GM12892 (cell line): ENCODE measurements at regions not wholly inside any gene's neighbourhood (a gene's known extent, or its start where the extent isn't known, plus 50 kb on each side); places are given as distances from the start of the nearest gene placed in this dataset.

ENCODE experiments used
- DNase-seq: peaks from one replicate; pipeline ENCODE4 v3.0.0; 2011; ENCODE audit not compliant: insufficient read length
- FAIRE-seq: peaks from 2 replicates; lab custom pipeline; 2011; peaks lifted over from hg19 to GRCh38; lab: Jason Lieb, UNC
- POLR2A ChIP-seq: IDR thresholded peaks from 2 replicates; pipeline ENCODE4 v1.6.1; 2011; ENCODE audit warnings: low read depth, low read length, control low read depth
- POLR2AphosphoS5 ChIP-seq: IDR thresholded peaks from 2 replicates; pipeline ENCODE4 v1.6.1; 2011; ENCODE audit warnings: low read depth, low read length, control low read depth
- TAF1 ChIP-seq: IDR thresholded peaks from 2 replicates; pipeline ENCODE4 v1.6.1; 2011; ENCODE audit warnings: low read depth, mild to moderate bottlenecking, control low read depth, low read length, borderline replicate concordance

DNA sequence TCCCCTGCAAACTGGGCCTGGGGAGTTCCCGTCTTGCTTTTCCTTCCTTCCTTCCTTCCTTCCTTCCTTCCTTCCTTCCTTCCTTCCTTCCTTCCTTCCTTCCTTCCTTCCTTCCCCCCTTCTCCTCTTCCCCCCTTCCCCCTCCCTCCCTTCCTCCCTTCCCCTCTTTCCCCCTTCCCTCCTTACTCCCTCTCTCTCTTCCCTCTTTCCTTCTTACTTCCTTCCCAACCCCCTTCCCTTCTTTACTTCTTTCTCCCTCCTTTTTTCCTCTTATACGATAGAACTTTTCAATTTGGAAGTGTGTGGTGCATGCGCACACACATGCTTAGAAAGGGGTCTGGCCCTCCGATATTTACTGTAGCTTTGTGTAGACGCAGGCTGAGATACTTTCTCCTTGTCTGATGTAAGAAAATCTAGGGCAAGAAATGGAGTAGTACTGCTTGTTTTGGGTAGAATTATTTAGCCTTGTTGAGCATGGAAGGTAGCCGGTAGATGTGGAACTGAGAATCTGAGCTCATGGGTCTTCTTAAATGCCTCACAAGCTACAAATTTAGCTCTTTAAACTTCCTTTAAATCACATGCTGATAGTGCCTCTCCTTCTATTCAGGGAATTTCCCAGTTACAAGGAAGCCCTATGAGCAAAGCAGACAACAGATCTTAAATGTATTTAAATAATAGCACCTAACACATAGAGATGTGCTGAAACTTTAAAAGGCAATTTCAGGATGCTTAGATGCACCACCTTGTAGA lies 189.6 kb downstream of the GPAT3 start:
- TF ChIP-seq POLR2AphosphoS5: no peak
- FAIRE-seq (no peak), DNase-seq (no peak)

GRCh38 chr4:83724485-83725335 lies 188.8 kb downstream of the GPAT3 start:
- FAIRE-seq (no peak), DNase-seq (no peak)
- TF ChIP-seq TAF1: no peak
- TF ChIP-seq POLR2AphosphoS5: no peak
- no peak for TF ChIP-seq POLR2A

DNA sequence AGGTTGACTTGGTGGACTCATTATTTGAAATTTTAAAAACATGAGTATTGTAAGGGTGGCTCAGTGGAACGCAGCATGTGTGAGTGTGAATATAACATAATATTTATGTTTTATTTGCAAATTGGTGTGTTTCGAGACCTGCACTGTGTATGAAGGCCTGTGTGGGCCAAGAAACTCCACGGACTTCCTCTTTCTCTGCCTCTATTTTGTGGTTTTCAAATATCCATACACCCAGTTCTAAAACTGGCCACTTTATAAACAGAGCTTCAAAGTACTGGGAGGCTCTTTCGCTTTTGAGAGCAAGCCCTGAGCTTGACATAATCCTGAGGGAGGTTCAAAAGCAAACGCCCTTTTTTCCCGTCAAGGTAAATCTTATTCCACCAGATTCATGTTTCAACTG lies 187.7 kb downstream of the GPAT3 start:
- DNase-seq (no peak), FAIRE-seq (no peak)
- TF ChIP-seq POLR2AphosphoS5 (no peak), TAF1 (no peak), POLR2A (no peak)

DNA sequence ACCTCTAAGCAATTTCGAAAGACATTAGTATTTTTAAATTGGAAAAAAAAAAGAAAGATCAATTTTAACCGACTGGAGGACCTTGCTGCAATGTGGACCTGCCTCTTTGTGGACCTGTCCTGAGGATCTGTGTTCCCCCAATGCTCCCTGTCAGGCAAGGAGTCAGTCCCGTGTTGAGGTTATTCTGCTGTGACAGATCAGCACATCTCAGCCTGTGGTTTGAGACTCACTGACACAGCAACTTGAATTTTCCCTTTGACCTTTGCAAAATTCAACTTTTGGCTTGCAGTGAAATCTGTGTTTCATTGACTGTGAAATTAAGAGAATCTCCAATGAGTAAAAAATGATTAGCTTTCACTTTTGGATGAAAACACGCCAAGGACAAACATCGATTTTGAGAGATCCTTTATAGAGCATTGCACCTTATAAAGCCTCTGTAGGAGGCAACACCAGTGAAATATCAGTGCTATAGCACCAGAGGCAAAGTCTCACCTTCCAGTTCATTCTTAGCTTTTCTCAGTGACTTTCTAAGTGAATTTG lies 186.9 kb downstream of the GPAT3 start:
- DNase-seq: no peak
- FAIRE-seq: no peak
- no peak for TF ChIP-seq POLR2A
- TF ChIP-seq POLR2AphosphoS5: no peak
- no peak for TF ChIP-seq TAF1

DNA sequence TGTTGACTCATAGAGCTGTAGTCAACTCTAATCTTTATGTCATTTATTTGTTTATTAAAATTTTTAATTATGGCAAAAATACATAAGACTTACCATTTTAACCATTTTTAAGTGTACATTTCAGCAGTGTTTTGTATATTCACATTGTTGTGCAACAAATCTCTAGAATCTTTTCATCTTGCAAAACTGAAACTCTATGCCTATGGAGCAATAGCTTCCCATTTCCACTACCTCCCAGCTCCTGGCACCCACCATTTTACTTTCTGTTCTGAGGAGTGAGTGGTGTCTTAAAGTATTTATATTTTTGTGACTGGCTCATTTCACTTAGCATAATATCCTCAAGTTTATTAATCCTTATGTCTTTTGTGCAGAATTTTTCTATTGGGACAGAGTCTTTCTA lies 181.0 kb downstream of the GPAT3 start:
- DNase-seq (no peak), FAIRE-seq (no peak)
- TF ChIP-seq POLR2A: no peak
- TF ChIP-seq TAF1: no peak
- no peak for TF ChIP-seq POLR2AphosphoS5

DNA sequence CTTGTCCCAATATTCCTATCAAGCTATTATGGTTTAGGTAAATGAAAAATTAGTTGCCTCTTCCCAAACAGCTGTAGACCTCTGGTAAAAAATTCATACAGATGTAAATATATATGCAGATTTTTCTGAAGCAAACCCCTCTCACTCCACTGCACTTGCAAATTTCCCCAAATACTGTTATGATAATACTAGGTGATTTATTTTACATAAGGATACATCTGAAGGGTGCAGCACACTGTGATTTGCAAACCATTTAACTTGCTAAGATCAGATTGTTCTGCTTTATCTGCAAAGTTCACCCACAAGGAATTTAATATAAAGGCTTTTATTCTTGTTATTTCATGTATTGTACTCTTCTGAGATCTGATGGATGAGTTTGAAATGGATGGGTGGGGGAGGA lies 177.0 kb downstream of the GPAT3 start:
- TF ChIP-seq POLR2A: no peak
- no peak for TF ChIP-seq TAF1
- no peak for TF ChIP-seq POLR2AphosphoS5
- FAIRE-seq: no peak
- DNase-seq: no peak

DNA sequence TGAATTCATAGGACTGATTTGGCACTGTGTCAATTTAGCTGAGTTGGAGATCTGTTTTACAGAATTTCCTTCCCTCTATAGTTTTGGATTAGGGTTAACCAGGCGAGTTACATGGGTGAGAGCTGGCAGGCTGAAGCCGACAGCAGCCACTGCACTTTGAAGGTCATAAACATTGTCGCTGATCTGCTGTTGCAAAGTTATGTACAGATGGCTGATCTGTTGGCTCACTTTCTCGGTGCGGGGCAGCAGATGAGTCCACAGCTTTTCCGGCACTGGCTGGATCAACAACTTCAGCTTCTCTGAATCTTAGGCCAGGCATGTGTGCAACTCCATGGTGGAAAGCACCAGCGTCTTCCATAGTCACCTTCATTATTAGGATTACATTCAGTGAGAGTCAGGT lies 173.7 kb downstream of the GPAT3 start:
- DNase-seq: no peak
- FAIRE-seq: no peak
- no peak for TF ChIP-seq POLR2A
- no peak for TF ChIP-seq POLR2AphosphoS5
- TF ChIP-seq TAF1: no peak

DNA sequence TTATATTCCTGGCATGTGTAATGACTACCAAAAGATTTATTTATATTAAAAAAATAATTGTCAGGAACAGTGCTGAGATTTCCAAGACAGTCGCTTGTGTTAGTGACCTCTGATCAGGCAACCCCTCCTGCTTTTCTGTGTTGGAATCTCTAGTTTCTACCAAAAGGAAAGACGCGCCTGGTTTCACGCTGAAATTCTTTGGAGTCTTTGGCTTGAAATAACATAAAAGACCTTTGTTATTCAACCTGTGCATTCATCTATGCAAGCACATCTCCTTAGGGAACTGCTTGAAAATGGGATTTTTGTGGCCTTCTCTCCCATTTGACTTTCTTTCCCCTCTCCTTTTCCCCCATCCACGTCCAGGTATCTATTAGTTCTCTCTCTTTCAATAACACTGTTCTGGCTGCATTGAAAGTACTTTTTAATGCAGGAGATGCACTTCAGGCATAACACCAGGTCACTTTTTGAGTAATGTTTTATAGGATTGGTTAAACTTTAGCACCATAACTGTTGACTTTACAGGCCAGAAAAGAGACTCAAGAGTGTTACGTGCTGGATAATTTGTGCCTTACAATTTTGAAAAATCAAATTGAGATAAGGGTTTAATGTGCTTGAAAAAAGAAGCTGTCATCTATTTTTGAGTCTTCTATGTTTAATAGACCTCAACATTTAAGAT lies 172.7 kb downstream of the GPAT3 start:
- FAIRE-seq: no peak
- TF ChIP-seq POLR2AphosphoS5: no peak
- TF ChIP-seq TAF1: no peak
- TF ChIP-seq POLR2A: no peak
- DNase-seq: no peak

DNA sequence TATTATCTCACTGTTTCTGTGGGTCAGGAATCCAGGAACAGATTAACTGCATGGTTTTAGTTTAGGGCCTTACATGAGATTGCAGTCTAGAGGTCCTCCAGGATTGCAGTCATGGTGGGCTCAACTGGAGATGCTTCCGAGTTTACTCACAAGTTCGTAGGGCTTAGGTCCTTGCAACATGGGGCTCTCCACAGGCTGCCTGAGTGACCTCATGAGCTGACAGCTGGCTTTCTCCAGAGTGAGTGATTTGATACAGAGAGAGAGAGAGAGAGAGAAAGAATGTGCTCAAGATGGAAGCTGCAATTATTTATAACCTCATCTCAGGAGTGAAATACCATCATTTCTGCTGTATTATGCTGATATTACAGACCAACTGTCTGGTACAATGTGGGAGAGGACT lies 168.9 kb downstream of the GPAT3 start:
- DNase-seq (no peak), FAIRE-seq (no peak)
- TF ChIP-seq POLR2A (no peak), TAF1 (no peak), POLR2AphosphoS5 (no peak)

DNA sequence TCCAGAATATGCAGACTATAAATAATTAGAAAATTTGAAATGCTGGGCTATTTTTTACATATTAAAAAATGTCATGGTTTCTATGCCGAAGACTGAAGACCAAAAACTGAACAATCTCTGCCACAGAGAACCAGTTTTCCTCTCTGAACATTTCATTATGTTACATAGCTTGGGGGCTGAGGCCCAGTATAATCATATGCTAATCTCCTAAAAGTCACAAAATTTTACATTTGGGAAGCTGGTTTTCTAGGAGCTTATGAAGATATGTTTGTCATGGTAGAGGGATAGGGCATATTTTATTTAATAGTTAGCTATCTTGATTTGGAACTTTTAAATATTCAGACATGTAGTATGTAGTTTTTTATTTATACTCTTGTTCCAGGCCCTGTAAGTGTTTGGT lies 167.8 kb downstream of the GPAT3 start:
- FAIRE-seq (no peak), DNase-seq (no peak)
- TF ChIP-seq POLR2AphosphoS5: no peak
- TF ChIP-seq TAF1: no peak
- TF ChIP-seq POLR2A: no peak

- FAIRE-seq (no peak), DNase-seq (no peak)
- TF ChIP-seq POLR2A (no peak), POLR2AphosphoS5 (no peak), TAF1 (no peak)
Observed at GRCh38 chr4:83701041-83701440, 165.1 kb downstream of the GPAT3 start.

- no peak for DNase-seq
- TF ChIP-seq TAF1: no peak
- TF ChIP-seq POLR2AphosphoS5: no peak
- TF ChIP-seq POLR2A: no peak
- FAIRE-seq: no peak
Observed at GRCh38 chr4:83699358-83699757, 163.4 kb downstream of the GPAT3 start.
